ENCODE measurements at regions not wholly inside any gene's neighbourhood (a gene's known extent, or its start where the extent isn't known, plus 50 kb on each side); places are given as distances from the start of the nearest gene placed in this dataset.
A peak's percentile ranks its signal among the peaks of the same experiment; 100 is the strongest.

DNA sequence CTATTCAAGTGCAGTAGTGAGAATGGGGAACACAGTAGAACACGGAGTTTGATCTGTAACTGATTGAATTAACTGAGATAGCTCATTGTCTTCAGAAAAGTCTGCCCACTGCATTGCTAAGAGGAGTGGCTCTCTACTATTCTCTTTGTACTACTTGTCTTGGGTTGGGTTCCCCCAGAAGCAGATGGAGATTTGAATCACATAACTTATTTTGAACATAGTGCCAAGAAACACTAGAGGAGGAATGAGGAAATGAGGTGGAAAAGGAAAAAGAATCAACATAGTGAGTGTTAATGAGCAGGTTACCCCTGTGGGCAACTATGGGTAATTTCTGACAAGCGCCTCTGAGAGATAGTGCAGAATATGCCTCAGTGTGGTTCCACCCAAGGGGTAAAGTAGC, 362.7 kb downstream of the STIM2 start:
- DNase-seq (ENCODE audit: low read depth in 4 of 6, low spot score in 6 of 6) = no peak
- WGBS (ENCODE audit: insufficient coverage) = no CpG with 5 or more reads among the region's 2 CpGs
- Histone ChIP-seq H3K36me3 (ENCODE audit: control insufficient read depth, insufficient read depth, low read length) (no peaks in the 10 kb centered on the region), H3K4me3 (ENCODE audit: low read depth, low read length) (no peak overlapping the region), H3K27ac (ENCODE audit: low read depth, low read length) (no peak overlapping the region), H3K4me1 (ENCODE audit: control insufficient read depth, insufficient read depth, low read length) (no peaks in the 10 kb centered on the region), H3K27me3 (ENCODE audit: control insufficient read depth, insufficient read depth, low read length) (no peaks in the 10 kb centered on the region), H3K9me3 (ENCODE audit: control insufficient read depth, insufficient read depth, low read length) (no peaks in the 10 kb centered on the region)

DNA sequence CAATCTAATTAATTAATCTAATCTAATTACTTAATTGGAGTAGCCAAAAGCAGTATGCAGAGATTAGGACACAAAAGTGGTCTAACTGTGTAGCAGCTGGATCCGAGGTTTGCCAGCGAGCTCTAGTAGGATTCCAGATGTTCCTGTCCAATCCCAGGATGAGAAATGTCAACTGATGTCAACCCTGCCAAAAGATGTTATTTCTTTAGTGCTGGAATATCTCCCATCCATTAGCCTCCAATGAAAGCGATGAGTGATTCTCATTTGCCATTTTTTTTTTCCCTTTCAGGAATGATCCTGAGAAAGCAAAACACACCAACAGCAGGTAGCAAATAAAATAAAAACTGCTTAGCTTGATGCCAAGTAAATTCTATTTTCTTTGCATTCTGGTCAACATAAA, 372.9 kb downstream of the STIM2 start:
- WGBS (ENCODE audit: insufficient coverage) = 69% methylated on average over 2 of the region's 3 CpGs
- H3K36me3 ChIP-seq (ENCODE audit: control insufficient read depth, insufficient read depth, low read length) = no peaks in the 10 kb centered on the region
- no peaks in the 10 kb centered on the region for H3K9me3 ChIP-seq (ENCODE audit: control insufficient read depth, insufficient read depth, low read length)
- H3K4me1 ChIP-seq (ENCODE audit: control insufficient read depth, insufficient read depth, low read length) = no peaks in the 10 kb centered on the region
- DNase-seq (ENCODE audit: low read depth in 4 of 6, low spot score in 6 of 6) = peak in 1 of 6 donors; percentile 18
- no peak overlapping the region for H3K27ac ChIP-seq (ENCODE audit: low read depth, low read length)
- H3K27me3 ChIP-seq (ENCODE audit: control insufficient read depth, insufficient read depth, low read length) = no peaks in the 10 kb centered on the region
- H3K4me3 ChIP-seq (ENCODE audit: low read depth, low read length) = no peak overlapping the region

DNA sequence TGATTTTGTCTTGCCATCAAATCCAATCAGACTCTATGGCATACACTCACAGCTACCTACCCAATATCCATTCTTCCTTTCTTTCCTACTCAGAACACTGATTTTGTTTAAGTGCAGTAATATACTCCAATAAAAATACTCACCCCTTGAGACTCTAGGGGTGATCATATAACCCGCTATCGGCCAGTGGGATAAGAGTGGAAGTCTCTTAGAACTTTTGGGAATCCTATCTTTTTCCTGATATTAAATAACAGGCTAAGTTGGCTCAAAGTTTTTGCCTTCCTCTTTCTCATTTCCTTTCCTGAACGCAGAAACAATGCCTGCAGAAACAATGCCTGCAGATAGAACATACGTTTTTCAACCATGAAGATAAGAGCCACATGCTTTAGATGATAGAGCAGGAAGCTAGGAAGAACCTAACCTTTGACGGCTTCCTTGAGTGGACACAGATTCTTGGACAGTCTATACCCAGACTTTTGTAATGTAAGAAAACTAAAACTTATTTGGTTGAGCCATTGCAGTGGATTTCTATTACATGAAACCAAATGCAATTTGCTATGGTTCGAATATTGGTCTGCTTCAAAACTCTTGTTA, 373.8 kb downstream of the STIM2 start:
- DNase-seq (ENCODE audit: low read depth in 4 of 6, low spot score in 6 of 6) = no peak
- 74% methylated on average over 2 of the region's 6 CpGs for WGBS (ENCODE audit: insufficient coverage)

DNA sequence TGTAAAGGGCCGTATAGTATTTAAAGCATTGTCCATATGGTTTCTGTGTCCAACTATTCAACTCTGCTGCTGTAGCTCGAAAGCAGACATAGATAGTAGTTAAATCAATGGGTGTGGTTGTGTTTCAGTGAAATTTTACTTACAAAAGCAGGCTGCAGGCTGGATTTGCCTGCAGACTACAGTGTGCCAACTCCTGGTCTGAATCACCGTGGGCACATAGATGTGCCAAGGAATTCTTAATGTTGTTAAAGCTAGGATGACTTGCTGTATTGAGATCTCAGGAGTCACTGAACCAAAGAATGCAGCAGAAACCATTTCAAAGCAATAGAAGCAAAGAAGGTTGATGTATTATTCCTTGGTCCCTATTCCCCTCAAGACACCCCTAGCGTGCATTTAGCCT, 379.0 kb downstream of the STIM2 start:
- no peak for DNase-seq (ENCODE audit: low read depth in 4 of 6, low spot score in 6 of 6)
- Histone ChIP-seq H3K9me3 (ENCODE audit: control insufficient read depth, insufficient read depth, low read length) (no peaks in the 10 kb centered on the region), H3K4me3 (ENCODE audit: low read depth, low read length) (no peak overlapping the region), H3K4me1 (ENCODE audit: control insufficient read depth, insufficient read depth, low read length) (no peaks in the 10 kb centered on the region), H3K27ac (ENCODE audit: low read depth, low read length) (no peak overlapping the region), H3K36me3 (ENCODE audit: control insufficient read depth, insufficient read depth, low read length) (no peaks in the 10 kb centered on the region), H3K27me3 (ENCODE audit: control insufficient read depth, insufficient read depth, low read length) (no peaks in the 10 kb centered on the region)
- 54% methylated on average over 2 of the region's 4 CpGs for WGBS (ENCODE audit: insufficient coverage)

More for the DNA sequence above, 373.8 kb downstream of the STIM2 start:
- Histone ChIP-seq H3K36me3 (ENCODE audit: control insufficient read depth, insufficient read depth, low read length) (no peaks in the 10 kb centered on the region), H3K27me3 (ENCODE audit: control insufficient read depth, insufficient read depth, low read length) (no peaks in the 10 kb centered on the region), H3K4me3 (ENCODE audit: low read depth, low read length) (no peak overlapping the region), H3K27ac (ENCODE audit: low read depth, low read length) (no peak overlapping the region), H3K9me3 (ENCODE audit: control insufficient read depth, insufficient read depth, low read length) (no peaks in the 10 kb centered on the region), H3K4me1 (ENCODE audit: control insufficient read depth, insufficient read depth, low read length) (no peaks in the 10 kb centered on the region)

DNA sequence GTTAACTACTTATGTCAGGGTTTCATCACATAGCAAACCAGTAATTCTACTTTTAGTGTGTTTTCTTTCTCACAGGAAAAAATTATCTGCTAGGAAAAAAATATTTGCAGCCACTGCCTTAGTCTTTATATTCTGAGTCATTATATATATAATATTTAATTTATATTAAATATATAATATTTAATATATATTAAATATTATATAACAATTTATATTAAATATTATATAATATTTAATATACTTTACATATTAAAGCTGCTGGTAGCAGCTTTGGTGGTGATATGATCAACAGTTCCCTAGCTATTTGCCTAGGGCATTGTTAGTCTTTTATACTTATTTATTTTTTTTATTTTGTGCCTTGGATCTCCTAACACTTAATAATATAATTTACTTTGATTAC, 381.6 kb downstream of the STIM2 start:
- DNase-seq (ENCODE audit: low read depth in 4 of 6, low spot score in 6 of 6) = no peak
- no peaks in the 10 kb centered on the region for H3K27me3 ChIP-seq (ENCODE audit: control insufficient read depth, insufficient read depth, low read length)
- no peak overlapping the region for H3K27ac ChIP-seq (ENCODE audit: low read depth, low read length)
- H3K4me3 ChIP-seq (ENCODE audit: low read depth, low read length) = no peak overlapping the region
- H3K36me3 ChIP-seq (ENCODE audit: control insufficient read depth, insufficient read depth, low read length) = no peaks in the 10 kb centered on the region
- no peaks in the 10 kb centered on the region for H3K4me1 ChIP-seq (ENCODE audit: control insufficient read depth, insufficient read depth, low read length)
- no peaks in the 10 kb centered on the region for H3K9me3 ChIP-seq (ENCODE audit: control insufficient read depth, insufficient read depth, low read length)

DNA sequence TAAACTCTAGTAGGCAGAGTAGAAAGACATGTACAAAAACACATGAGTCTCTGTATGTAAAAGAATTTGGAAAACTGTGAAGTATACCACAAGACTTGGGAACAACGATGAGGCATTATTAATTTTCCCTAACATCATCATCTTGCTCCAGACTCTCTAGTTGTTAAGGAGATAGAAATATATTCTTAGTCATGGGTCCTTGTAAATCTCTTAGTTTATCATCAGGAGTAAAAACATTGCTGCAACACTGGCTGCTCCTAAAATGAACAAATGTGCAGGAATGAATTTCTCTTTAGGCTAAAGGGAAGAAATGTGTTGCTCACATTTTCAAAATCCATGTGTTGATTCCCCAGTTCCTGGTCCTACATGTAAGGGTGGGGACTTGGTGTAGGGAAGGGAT, 384.6 kb downstream of the STIM2 start:
- DNase-seq (ENCODE audit: low read depth in 4 of 6, low spot score in 6 of 6) = no peak
- no peak overlapping the region for H3K27ac ChIP-seq (ENCODE audit: low read depth, low read length)
- H3K9me3 ChIP-seq (ENCODE audit: control insufficient read depth, insufficient read depth, low read length) = no peaks in the 10 kb centered on the region
- WGBS (ENCODE audit: insufficient coverage) = no CpG with 5 or more reads among the region's 1 CpG
- no peaks in the 10 kb centered on the region for H3K27me3 ChIP-seq (ENCODE audit: control insufficient read depth, insufficient read depth, low read length)
- no peaks in the 10 kb centered on the region for H3K36me3 ChIP-seq (ENCODE audit: control insufficient read depth, insufficient read depth, low read length)
- H3K4me1 ChIP-seq (ENCODE audit: control insufficient read depth, insufficient read depth, low read length) = no peaks in the 10 kb centered on the region
- H3K4me3 ChIP-seq (ENCODE audit: low read depth, low read length) = no peak overlapping the region

DNA sequence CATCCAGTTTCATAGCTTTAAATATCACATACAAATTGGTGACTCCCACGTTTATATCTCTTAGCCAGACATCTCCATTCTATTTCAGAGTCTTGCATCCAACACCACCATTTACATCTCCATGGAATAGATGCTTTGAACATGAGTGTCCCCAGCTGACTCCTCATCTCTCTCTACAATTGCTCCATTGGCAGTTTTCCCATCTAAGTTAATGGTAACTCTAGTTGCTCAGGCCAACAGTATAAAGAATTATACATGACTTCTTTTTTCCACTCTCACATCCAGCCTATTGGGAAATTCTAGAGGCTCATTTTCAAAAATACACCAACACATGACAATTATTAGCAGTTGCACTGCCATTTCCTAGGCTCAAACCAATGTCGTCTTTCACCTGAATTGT, 388.2 kb downstream of the STIM2 start:
- Histone ChIP-seq H3K27ac (ENCODE audit: low read depth, low read length) (no peak overlapping the region), H3K27me3 (ENCODE audit: control insufficient read depth, insufficient read depth, low read length) (no peaks in the 10 kb centered on the region), H3K4me1 (ENCODE audit: control insufficient read depth, insufficient read depth, low read length) (no peaks in the 10 kb centered on the region), H3K4me3 (ENCODE audit: low read depth, low read length) (no peak overlapping the region), H3K9me3 (ENCODE audit: control insufficient read depth, insufficient read depth, low read length) (no peaks in the 10 kb centered on the region), H3K36me3 (ENCODE audit: control insufficient read depth, insufficient read depth, low read length) (no peaks in the 10 kb centered on the region)
- no peak for DNase-seq (ENCODE audit: low read depth in 4 of 6, low spot score in 6 of 6)
- WGBS (ENCODE audit: insufficient coverage) = 85% methylated on average over 2 of the region's 2 CpGs

DNA sequence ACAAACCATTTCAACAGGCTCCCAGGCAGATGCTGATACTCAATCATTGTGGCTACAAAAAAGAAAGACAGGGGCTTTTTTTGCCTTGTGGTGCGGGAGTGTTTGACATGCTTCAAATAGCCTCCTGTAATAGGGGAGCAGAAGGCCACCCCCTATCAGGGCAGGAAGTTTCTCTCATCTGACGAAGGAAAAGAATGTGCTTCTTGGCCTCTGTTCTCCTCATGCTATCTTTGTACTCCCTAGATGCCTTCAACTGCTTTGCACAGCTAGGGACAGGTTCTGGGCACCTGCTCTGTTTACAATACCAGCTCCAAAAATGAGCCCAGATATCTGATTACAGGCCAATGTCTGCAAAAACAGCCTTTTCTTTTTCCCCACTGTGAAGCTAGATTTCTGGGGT, 391.1 kb downstream of the STIM2 start:
- H3K27me3 ChIP-seq (ENCODE audit: control insufficient read depth, insufficient read depth, low read length) = no peaks in the 10 kb centered on the region
- no peaks in the 10 kb centered on the region for H3K36me3 ChIP-seq (ENCODE audit: control insufficient read depth, insufficient read depth, low read length)
- H3K4me3 ChIP-seq (ENCODE audit: low read depth, low read length) = no peak overlapping the region
- H3K27ac ChIP-seq (ENCODE audit: low read depth, low read length) = no peak overlapping the region
- H3K9me3 ChIP-seq (ENCODE audit: control insufficient read depth, insufficient read depth, low read length) = no peaks in the 10 kb centered on the region
- no peaks in the 10 kb centered on the region for H3K4me1 ChIP-seq (ENCODE audit: control insufficient read depth, insufficient read depth, low read length)
- WGBS (ENCODE audit: insufficient coverage) = 42% methylated on average over 1 of the region's 2 CpGs
- peak in 1 of 6 donors; percentile 51 for DNase-seq (ENCODE audit: low read depth in 4 of 6, low spot score in 6 of 6)

DNA sequence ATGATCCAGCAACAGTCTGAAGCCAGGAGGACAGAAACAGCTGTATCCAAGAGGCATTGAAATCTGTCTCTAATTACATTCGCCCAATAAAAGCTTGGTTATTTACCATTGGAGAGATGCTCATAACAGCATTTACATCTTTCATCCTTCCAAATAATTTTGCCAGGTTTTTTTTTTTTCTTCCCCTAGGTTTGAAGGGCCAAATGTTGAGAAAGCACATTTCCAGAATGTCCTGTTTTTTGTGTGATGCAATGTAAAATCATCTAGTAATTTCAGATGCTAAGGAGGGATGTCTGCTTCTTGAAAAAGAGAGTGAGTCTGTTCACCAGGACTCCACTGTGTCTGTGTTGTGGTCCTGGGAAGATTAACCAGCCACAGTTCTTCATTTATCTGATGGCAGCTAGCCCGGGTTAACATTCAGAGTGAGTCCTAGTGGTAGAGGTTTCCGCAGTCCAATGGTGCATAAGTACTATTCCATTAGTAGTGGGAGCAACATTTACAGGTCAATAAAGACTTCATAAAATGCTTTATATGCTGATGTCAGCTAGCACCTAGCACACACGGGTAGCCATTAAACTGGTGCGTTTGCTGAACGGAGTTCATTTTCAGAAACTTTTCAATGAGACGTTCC, 406.8 kb downstream of the STIM2 start:
- H3K27me3 ChIP-seq (ENCODE audit: control insufficient read depth, insufficient read depth, low read length) = no peaks in the 10 kb centered on the region
- no peak overlapping the region for H3K27ac ChIP-seq (ENCODE audit: low read depth, low read length)
- DNase-seq (ENCODE audit: low read depth in 4 of 6, low spot score in 6 of 6) = peak in 1 of 6 donors; percentile 55
- H3K4me1 ChIP-seq (ENCODE audit: control insufficient read depth, insufficient read depth, low read length) = no peaks in the 10 kb centered on the region
- H3K9me3 ChIP-seq (ENCODE audit: control insufficient read depth, insufficient read depth, low read length) = no peaks in the 10 kb centered on the region
- H3K36me3 ChIP-seq (ENCODE audit: control insufficient read depth, insufficient read depth, low read length) = no peaks in the 10 kb centered on the region
- no peak overlapping the region for H3K4me3 ChIP-seq (ENCODE audit: low read depth, low read length)
- 77% methylated on average over 4 of the region's 7 CpGs for WGBS (ENCODE audit: insufficient coverage)

DNA sequence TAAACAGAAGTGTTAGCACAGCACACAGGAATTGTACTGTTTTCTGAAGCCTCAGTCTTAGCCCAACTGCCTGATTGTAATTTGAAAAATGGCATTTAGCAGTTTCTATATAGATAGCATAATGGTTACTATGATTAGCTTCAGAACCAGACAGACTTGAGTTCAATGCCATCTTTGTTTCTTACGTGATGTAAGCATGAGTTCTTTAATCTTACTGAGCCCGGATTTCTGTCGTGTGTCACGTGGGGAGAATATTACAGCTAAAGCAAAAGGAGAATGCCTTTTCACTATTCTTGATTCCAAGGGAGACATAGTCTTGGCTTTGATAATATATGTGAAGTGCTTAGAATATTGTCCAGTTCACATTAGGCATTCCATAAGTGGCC, 407.3 kb downstream of the STIM2 start:
- H3K4me3 ChIP-seq (ENCODE audit: low read depth, low read length) = no peak overlapping the region
- H3K27me3 ChIP-seq (ENCODE audit: control insufficient read depth, insufficient read depth, low read length) = no peaks in the 10 kb centered on the region
- H3K36me3 ChIP-seq (ENCODE audit: control insufficient read depth, insufficient read depth, low read length) = no peaks in the 10 kb centered on the region
- H3K9me3 ChIP-seq (ENCODE audit: control insufficient read depth, insufficient read depth, low read length) = no peaks in the 10 kb centered on the region
- no peaks in the 10 kb centered on the region for H3K4me1 ChIP-seq (ENCODE audit: control insufficient read depth, insufficient read depth, low read length)
- peak in 1 of 6 donors; percentile 29 for DNase-seq (ENCODE audit: low read depth in 4 of 6, low spot score in 6 of 6)
- no peak overlapping the region for H3K27ac ChIP-seq (ENCODE audit: low read depth, low read length)
- WGBS (ENCODE audit: insufficient coverage) = 75% methylated on average over 3 of the region's 4 CpGs

Data from spinal cord (tissue), 9 donors.